ENCODE measurements at regions not wholly inside any gene's neighbourhood (a gene's known extent, or its start where the extent isn't known, plus 50 kb on each side); places are given as distances from the start of the nearest gene placed in this dataset.

DNA sequence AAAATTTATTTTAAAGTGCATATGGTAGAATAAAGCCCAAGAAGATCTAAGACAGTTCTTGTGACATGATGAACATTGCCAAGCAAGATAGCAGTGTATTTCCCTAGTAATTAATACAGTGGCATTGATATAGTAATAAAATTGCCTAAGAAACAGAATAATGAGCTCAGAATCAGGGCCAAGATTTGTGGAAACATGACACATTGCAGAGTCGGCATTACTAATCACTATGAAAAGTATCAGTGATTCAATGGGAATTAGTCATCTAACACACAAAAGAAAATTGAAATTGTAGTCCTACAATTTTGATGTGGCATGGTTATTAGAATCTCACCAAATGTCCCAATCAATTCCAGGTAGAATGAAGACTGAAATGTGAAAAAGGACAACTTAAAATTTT, 243.0 kb upstream of the CYRIA start:
- TF ChIP-seq, protein P1, sequence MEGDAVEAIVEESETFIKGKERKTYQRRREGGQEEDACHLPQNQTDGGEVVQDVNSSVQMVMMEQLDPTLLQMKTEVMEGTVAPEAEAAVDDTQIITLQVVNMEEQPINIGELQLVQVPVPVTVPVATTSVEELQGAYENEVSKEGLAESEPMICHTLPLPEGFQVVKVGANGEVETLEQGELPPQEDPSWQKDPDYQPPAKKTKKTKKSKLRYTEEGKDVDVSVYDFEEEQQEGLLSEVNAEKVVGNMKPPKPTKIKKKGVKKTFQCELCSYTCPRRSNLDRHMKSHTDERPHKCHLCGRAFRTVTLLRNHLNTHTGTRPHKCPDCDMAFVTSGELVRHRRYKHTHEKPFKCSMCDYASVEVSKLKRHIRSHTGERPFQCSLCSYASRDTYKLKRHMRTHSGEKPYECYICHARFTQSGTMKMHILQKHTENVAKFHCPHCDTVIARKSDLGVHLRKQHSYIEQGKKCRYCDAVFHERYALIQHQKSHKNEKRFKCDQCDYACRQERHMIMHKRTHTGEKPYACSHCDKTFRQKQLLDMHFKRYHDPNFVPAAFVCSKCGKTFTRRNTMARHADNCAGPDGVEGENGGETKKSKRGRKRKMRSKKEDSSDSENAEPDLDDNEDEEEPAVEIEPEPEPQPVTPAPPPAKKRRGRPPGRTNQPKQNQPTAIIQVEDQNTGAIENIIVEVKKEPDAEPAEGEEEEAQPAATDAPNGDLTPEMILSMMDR (IDR thresholded peaks at IDR 0.05) = no peak
- TF ChIP-seq POLR2AphosphoS5 (IDR thresholded peaks at IDR 0.05; ENCODE audit: insufficient read depth in 1 of 2, low read depth in 1 of 2) = no peak
- TF ChIP-seq POLR2A (IDR thresholded peaks at IDR 0.05) = no peak
